HFFc6 (cell line): ENCODE measurements at regions not wholly inside any gene's neighbourhood (a gene's known extent, or its start where the extent isn't known, plus 50 kb on each side); places are given as distances from the start of the nearest gene placed in this dataset.

Experiments used
- DNase-seq: peaks from one replicate; pipeline ENCODE4 v3.0.0-alpha.2; 2018
- H3K27ac Mint-ChIP-seq: 2 replicates; pipeline ENCODE4 v1.8.0; 2020; ENCODE audit warnings: mild to moderate bottlenecking, mixed read lengths
- H3K27me3 Mint-ChIP-seq: 2 replicates; pipeline ENCODE4 v1.8.0; 2021; ENCODE audit warnings: mild to moderate bottlenecking, moderate library complexity, mixed read lengths; ENCODE audit not compliant: insufficient read depth
- H3K36me3 Mint-ChIP-seq: 2 replicates; pipeline ENCODE4 v1.8.0; 2021; ENCODE audit warnings: low read depth, mixed read lengths
- H3K4me1 Mint-ChIP-seq: 2 replicates; pipeline ENCODE4 v1.8.0; 2020; ENCODE audit warnings: low read depth, mixed read lengths
- H3K4me3 Mint-ChIP-seq: 2 replicates; pipeline ENCODE4 v1.8.0; 2020; ENCODE audit warnings: mild to moderate bottlenecking, moderate library complexity, mixed read lengths
- H3K9me3 Mint-ChIP-seq: 2 replicates; pipeline ENCODE4 v1.8.0; 2020; ENCODE audit warnings: mild to moderate bottlenecking, mixed read lengths
- TF ChIP-seq, protein P1 (sequence below): fragments of 200-600 bp; sonication (generic); IDR thresholded peaks from 2 replicates; pipeline ENCODE4 v1.5.0; 2021; ENCODE audit warnings: antibody characterized with exemption, mild to moderate bottlenecking

DNA sequence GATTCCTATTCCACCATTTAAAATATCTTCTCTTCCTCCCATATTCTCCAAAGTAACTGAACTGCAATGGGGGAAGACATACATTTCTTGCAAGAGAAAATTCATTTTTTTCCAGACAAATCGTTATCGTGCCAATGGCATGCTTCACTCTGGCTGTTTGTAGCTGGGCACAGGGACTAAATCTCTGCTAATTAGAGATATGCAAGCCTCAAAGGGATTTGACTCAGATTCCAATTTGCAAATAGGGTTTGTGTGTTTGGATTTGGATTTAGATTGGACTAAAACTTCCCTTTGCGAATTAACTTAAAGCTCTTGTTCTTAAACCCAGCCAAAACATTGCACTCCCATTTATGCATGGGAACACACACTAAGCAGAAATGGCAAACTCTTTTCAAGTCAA, 276.2 kb upstream of the DUSP10 start:
- Mint-ChIP-seq H3K36me3 (no peaks in the 10 kb centered on the region), H3K27ac (no peak overlapping the region), H3K4me1 (peaks cover 9% of the 10 kb centered on the region), H3K27me3 (no peaks in the 10 kb centered on the region), H3K9me3 (no peaks in the 10 kb centered on the region), H3K4me3 (no peak overlapping the region)
- DNase-seq, result no peak
- TF ChIP-seq, protein P1, sequence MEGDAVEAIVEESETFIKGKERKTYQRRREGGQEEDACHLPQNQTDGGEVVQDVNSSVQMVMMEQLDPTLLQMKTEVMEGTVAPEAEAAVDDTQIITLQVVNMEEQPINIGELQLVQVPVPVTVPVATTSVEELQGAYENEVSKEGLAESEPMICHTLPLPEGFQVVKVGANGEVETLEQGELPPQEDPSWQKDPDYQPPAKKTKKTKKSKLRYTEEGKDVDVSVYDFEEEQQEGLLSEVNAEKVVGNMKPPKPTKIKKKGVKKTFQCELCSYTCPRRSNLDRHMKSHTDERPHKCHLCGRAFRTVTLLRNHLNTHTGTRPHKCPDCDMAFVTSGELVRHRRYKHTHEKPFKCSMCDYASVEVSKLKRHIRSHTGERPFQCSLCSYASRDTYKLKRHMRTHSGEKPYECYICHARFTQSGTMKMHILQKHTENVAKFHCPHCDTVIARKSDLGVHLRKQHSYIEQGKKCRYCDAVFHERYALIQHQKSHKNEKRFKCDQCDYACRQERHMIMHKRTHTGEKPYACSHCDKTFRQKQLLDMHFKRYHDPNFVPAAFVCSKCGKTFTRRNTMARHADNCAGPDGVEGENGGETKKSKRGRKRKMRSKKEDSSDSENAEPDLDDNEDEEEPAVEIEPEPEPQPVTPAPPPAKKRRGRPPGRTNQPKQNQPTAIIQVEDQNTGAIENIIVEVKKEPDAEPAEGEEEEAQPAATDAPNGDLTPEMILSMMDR, result no peak

DNA sequence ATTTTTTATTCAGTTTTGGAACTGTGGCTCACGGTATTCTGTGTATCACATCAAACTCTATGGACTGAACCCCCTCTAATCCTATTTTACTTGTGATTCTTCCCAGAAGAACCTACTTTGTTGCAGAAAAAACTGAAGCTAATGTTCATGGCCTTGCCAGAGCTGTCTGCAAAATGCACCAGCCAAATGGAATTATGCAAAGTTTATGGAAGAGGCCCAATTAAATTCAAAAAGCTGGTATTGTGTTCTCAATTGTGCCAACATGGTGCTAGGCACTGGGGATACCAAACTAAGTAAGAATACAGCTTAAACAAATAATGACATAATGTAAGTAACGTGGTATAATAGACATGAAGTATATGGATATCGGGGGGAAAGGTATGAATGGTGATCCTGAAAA, 273.8 kb upstream of the DUSP10 start:
- Mint-ChIP-seq H3K4me1 (peaks cover 7% of the 10 kb centered on the region), H3K27ac (no peak overlapping the region), H3K36me3 (peaks cover 6% of the 10 kb centered on the region), H3K9me3 (no peaks in the 10 kb centered on the region), H3K27me3 (no peaks in the 10 kb centered on the region), H3K4me3 (no peak overlapping the region)
- no peak for DNase-seq
- TF ChIP-seq, protein P1, result no peak

DNA sequence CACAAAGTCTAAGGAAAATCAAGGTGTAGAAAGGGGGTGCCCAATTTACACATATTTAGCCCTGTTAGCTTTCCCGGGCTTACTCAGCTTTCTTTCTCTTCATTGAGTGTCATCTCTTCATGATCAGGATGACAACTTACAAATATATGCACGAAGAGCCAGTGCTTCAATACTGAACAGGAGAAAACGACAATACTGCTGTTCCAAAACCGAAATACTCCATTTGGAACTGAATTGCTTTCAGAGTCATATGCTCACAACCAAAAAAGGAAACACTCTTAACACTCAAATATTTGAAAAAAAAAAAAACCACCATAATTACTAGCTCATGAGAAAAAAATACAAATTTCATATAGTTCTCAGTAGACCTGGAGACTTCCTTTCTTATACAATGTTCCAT, 272.1 kb upstream of the DUSP10 start:
- Mint-ChIP-seq H3K36me3 (peaks cover 6% of the 10 kb centered on the region), H3K9me3 (no peaks in the 10 kb centered on the region), H3K4me1 (peaks cover 16% of the 10 kb centered on the region), H3K27ac (no peak overlapping the region), H3K27me3 (no peaks in the 10 kb centered on the region), H3K4me3 (no peak overlapping the region)
- no peak for DNase-seq
- TF ChIP-seq, protein P1, result no peak

DNA sequence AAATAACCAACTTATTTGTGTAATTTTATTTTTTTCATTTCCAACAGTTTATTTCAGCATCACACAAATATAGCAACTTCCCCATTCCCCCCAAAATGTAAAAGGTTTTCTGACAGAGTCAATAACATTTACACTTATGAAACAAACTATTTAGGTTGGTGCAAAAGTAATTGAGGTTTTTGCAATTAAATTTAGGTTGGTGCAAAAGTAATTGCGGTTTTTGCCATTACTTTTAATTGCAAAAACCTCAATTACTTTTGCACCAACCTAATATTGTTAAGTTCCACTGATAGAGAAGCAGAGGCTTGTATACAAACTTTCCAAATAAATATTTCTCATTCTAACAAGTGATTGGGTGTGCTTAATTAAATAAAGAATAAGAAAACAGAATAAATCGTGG, 270.9 kb upstream of the DUSP10 start:
- H3K36me3 Mint-ChIP-seq, result peaks cover 6% of the 10 kb centered on the region
- TF ChIP-seq, protein P1, result no peak
- H3K4me3 Mint-ChIP-seq, result no peak overlapping the region
- peaks cover 21% of the 10 kb centered on the region for H3K4me1 Mint-ChIP-seq
- H3K9me3 Mint-ChIP-seq, result no peaks in the 10 kb centered on the region
- H3K27me3 Mint-ChIP-seq, result no peaks in the 10 kb centered on the region
- H3K27ac Mint-ChIP-seq, result no peak overlapping the region
- no peak for DNase-seq

DNA sequence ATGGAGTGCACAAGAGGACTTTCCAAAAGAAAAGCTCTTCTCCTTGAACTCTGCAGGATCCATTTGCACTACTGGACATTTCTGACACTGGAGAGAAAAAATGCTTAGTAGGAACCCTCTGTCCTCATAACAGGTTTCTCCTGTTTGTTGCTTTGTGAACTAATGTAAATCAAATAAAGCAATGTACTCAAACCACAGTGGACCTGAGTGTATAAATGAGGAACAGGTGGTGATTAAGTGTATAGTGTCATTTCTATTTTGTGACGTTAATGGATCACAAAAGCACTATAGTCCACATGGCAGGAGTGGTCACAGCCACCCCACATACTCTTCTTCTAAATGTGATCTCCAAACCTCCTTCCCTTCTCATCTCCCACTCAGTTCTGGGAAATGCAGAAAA, 268.4 kb upstream of the DUSP10 start:
- peaks cover 10% of the 10 kb centered on the region for H3K36me3 Mint-ChIP-seq
- H3K9me3 Mint-ChIP-seq, result no peaks in the 10 kb centered on the region
- no peak overlapping the region for H3K4me3 Mint-ChIP-seq
- peaks cover 33% of the 10 kb centered on the region for H3K4me1 Mint-ChIP-seq
- TF ChIP-seq, protein P1, result no peak
- no peaks in the 10 kb centered on the region for H3K27me3 Mint-ChIP-seq
- no peak for DNase-seq
- H3K27ac Mint-ChIP-seq, result no peak overlapping the region

DNA sequence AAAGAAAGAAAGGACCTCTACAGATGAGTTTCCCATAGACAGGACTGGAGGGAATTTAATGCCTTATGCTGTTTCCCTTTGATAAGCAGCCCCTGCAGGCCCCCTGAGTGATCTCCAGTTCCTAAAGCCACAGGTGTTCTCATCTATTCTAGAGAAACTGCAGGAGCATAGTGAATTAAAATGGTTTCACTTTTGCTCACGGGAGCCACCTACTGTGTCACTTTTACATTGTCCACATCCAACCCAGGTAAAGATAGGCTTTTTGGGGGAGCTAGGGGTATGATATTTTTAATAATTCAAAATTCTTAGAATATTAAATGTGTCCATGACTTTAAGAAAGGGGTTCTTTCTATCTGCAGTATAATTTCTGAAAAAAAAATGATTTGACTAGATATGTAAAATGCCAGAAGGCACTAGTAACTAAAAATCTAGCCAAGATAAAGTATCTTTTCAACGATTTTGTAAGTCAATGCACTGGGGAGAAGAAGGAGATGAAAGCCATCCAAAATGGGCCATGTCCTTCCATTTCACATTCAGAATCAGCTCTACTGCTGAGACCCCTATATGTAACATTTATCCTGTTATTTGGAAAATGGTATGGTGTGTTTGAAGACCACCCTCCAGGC, 267.3 kb upstream of the DUSP10 start:
- DNase-seq, result no peak
- H3K4me1 Mint-ChIP-seq, result peaks cover 33% of the 10 kb centered on the region
- TF ChIP-seq, protein P1, result peak; percentile 56
- H3K9me3 Mint-ChIP-seq, result no peaks in the 10 kb centered on the region
- no peak overlapping the region for H3K27ac Mint-ChIP-seq
- H3K36me3 Mint-ChIP-seq, result peaks cover 10% of the 10 kb centered on the region
- no peak overlapping the region for H3K4me3 Mint-ChIP-seq
- no peaks in the 10 kb centered on the region for H3K27me3 Mint-ChIP-seq
